ENCODE measurements at regions not wholly inside any gene's neighbourhood (a gene's known extent, or its start where the extent isn't known, plus 50 kb on each side); places are given as distances from the start of the nearest gene placed in this dataset.
"Not testable (repeated sequence)": the region's sequence is repeated elsewhere in the genome, so short reads cannot be mapped to it uniquely, and the experiment has no call there.

GRCh38 chr7:66427956-66428355 is 200.7 kb upstream of the KCTD7 start:
- no peak for ATAC-seq
- DNase-seq = no peak
- no peak overlapping the region for H3K4me3 ChIP-seq
- H3K27me3 ChIP-seq = no peaks in the 10 kb centered on the region
- H3K36me3 ChIP-seq = peaks cover 0 to 42% (median 0%) of the 10 kb centered on the region in 9 donors
- intact Hi-C loops (cut with DNase I) = no loop called here
- no peak overlapping the region for H3K27ac ChIP-seq
- WGBS, 2 donors = 80 to 82% methylated on average over 7 of the region's 7 CpGs
- H3K9me3 ChIP-seq = no peaks in the 10 kb centered on the region
- no peak for TF ChIP-seq CTCF (IDR thresholded peaks at IDR 0.05)
- no peaks in the 10 kb centered on the region for H3K4me1 ChIP-seq

GRCh38 chr7:66429498-66430163 is 199.1 kb upstream of the KCTD7 start:
- Histone ChIP-seq H3K27ac (no peak overlapping the region), H3K4me3 (no peak overlapping the region), H3K4me1 (no peaks in the 10 kb centered on the region), H3K9me3 (no peaks in the 10 kb centered on the region), H3K27me3 (no peaks in the 10 kb centered on the region), H3K36me3 (peaks cover 0 to 29% (median 0%) of the 10 kb centered on the region in 9 donors)
- no peak for TF ChIP-seq CTCF (IDR thresholded peaks at IDR 0.05)
- WGBS, 2 donors = 69 to 80% methylated on average over 4 of the region's 4 CpGs
- ATAC-seq (no peak), DNase-seq (no peak)
- intact Hi-C loops (cut with DNase I) = no loop called here

GRCh38 chr7:66430164-66430545 is 198.5 kb upstream of the KCTD7 start:
- H3K27ac ChIP-seq = no peak overlapping the region
- H3K27me3 ChIP-seq = no peaks in the 10 kb centered on the region
- intact Hi-C loops (cut with DNase I) = no loop called here
- peaks cover 0 to 24% (median 0%) of the 10 kb centered on the region in 9 donors for H3K36me3 ChIP-seq
- ATAC-seq (no peak), DNase-seq (no peak)
- no peaks in the 10 kb centered on the region for H3K4me1 ChIP-seq
- 85 to 89% methylated on average over 5 of the region's 5 CpGs for WGBS, 2 donors
- H3K4me3 ChIP-seq = no peak overlapping the region
- no peak for TF ChIP-seq CTCF (IDR thresholded peaks at IDR 0.05)
- no peaks in the 10 kb centered on the region for H3K9me3 ChIP-seq

- H3K4me1 ChIP-seq; DNase-seq; H3K36me3 ChIP-seq; H3K27me3 ChIP-seq; ATAC-seq; H3K27ac ChIP-seq; H3K9me3 ChIP-seq; H3K4me3 ChIP-seq; intact Hi-C loops (cut with DNase I): not testable (repeated sequence)
- 81 to 89% methylated on average over 1 of the region's 1 CpG for WGBS, 2 donors
Measured at GRCh38 chr7:66438703-66439405, 189.8 kb upstream of the KCTD7 start.

GRCh38 chr7:66442385-66442784 is 186.3 kb upstream of the KCTD7 start:
- peak in 2 of 8 donors; percentile 29 to 41 for ATAC-seq
- DNase-seq = no peak
- Histone ChIP-seq H3K36me3 (peaks cover 0 to 7% (median 0%) of the 10 kb centered on the region in 9 donors), H3K4me3 (no peak overlapping the region), H3K9me3 (no peaks in the 10 kb centered on the region), H3K27ac (no peak overlapping the region), H3K4me1 (peaks cover 0 to 10% (median 0%) of the 10 kb centered on the region in 9 donors), H3K27me3 (no peaks in the 10 kb centered on the region)
- WGBS, 2 donors = 52 to 58% methylated on average over 4 of the region's 4 CpGs
- intact Hi-C loops (cut with DNase I) = no loop called here
- TF ChIP-seq CTCF (IDR thresholded peaks at IDR 0.05) = no peak
